Frontal cortex (tissue), 3 donors: ENCODE measurements at regions not wholly inside any gene's neighbourhood (a gene's known extent, or its start where the extent isn't known, plus 50 kb on each side); places are given as distances from the start of the nearest gene placed in this dataset.
"Not testable (repeated sequence)": the region's sequence is repeated elsewhere in the genome, so short reads cannot be mapped to it uniquely, and the experiment has no call there.

Source experiments
- DNase-seq, 2 donors: peaks; one replicate each; pipeline ENCODE4 v3.0.0; 2012; ENCODE audit warnings: low spot score in 2 of 2
- FAIRE-seq: peaks from 2 replicates; lab custom pipeline; 2012; peaks lifted over from hg19 to GRCh38; lab: Jason Lieb, UNC
- donor health status: control.
- donor health status: control.
- donor health status: control.

DNA sequence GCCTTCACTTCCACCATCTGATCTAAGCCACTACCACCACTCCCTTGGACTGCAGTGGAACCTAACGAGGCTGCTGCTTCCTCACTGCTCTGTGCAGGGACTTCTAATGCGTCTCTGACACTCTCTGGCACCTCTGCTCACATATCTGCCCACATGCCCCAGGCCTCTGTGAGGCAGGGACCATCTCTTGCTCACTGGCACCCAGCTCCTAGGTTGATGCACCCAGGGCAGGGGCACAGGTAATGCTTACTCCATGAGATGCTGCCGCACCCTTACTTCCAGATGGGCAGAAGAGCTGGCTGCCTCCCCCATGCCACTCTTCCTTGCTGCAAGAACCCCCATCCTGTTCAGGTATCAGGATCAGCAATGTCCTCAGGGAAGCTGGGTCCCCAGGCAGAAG is 294.0 kb upstream of the HS6ST1 start:
- FAIRE-seq: no peak
- no peak for DNase-seq

DNA sequence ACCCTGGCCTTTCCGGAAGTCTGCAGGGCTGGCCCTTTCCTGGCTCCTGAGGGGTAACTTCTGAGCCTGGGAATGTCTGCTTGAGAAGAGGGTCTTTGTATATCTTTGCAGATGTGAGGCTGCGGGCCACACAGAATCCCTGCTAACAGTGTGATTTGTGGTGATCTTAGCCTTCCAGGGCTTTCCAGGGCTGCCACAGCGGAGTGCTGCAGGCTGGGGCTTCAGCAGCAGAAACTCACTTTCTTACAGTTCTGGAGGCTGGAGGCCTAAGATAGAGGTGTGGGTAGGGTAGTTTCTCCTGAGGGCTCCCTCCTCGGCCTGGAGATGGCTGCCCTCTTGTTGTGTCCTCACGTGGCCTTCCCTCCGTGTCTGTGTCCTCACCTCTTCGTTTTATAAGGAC is 294.7 kb upstream of the HS6ST1 start:
- no peak for DNase-seq
- FAIRE-seq: no peak

DNA sequence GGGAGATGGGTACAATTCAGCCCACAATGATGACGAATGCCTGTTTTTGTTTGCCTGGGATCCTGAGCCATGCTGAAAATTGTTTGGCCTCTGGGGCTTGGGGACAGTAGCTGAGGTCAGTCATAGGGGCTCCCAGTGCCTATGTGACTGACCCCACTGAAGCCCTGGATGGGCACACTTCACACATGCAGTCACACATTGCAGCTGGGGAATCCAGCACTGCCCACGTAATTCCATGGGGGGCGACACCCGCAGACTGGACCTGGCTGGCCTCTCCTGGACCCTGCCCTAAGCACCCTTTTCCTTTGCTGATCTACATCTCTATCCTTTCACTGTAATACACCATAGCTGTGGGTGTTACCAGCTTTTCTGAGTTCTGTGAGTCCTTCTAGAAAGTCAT is 295.2 kb upstream of the HS6ST1 start:
- FAIRE-seq (no peak), DNase-seq (no peak)

DNA sequence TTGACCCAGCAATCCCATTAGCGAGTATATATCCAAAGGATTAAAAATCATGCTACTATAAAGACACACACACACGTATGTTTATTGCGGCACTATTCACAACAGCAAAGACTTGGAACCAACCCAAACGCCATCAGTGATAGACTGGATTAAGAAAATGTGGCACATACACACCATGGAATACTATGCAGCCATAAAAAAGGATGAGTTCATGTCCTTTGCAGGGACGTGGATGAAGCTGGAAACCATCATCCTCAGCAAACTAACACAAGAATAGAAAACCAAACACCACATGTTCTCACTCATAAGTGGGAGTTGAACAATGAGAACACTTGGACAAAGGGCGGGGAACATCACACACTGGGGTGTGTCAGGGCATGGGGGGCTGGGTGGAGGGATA is 296.2 kb upstream of the HS6ST1 start:
- DNase-seq, FAIRE-seq: not testable (repeated sequence)

DNA sequence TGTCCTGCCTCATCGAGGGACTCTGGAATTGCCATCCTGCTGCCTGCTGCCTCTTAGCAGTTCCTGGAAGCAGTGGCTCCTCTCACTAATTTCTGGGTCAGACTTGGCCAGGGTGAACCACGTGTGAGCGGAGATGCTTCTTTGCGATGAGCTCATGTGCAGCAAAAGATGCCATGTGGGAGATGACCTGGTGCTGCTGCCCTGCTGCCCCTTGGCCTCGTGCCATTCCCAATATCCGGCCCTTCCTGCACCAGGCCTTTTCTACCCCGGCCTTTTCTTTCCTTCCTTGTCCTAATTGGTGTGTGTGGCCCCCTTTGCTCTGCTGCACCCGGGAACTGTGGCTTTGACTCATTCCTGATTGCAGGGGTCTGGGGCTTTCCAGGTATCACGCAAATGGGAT is 296.9 kb upstream of the HS6ST1 start:
- DNase-seq: no peak
- no peak for FAIRE-seq

DNA sequence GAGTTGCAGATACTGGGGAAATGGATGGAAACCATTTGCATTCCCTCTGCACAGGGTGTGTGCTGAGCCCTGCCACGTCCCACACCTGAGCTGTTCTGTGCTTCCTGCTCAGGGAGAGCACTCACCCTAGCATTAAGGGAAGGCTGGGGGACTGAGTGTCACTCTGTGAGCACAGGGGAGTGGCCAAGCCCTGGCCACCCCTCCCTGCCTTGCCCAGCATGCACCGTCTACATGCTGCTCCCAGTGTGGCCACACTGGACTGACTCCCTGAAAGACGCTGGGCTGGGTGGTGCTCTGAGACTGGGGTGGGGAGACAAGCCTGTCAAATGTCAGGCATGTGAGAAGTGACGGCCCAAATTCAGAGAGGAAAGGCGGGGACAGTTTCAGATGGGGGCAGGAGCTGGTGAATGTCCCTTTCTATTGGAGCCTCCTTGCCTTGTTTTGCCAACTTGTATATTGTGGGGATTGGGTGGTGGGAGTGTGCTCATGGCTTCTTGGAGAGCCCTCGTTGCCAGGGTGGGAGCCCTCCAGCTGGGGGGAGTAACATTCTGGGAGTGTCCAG is 298.4 kb upstream of the HS6ST1 start:
- no peak for FAIRE-seq
- no peak for DNase-seq

DNA sequence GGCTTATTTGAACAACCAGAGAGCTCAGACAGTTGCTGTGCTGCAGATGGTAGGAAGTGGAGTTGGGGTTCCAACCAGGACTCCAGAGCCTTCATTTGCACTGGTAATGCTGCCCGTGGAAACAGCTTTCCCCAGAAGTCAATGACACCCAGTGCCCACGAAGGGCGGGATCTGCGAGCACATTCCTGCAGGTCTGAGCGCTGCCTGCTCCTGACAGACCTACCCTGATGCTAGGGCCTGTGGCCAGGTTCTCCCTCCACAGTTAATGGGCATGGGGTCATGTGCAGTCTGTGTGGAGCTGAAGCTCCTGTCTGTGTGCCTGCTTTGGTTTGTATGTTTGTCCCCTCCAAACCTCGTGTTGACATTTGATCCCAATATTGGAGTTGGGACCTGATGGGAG is 299.0 kb upstream of the HS6ST1 start:
- no peak for FAIRE-seq
- DNase-seq: no peak

DNA sequence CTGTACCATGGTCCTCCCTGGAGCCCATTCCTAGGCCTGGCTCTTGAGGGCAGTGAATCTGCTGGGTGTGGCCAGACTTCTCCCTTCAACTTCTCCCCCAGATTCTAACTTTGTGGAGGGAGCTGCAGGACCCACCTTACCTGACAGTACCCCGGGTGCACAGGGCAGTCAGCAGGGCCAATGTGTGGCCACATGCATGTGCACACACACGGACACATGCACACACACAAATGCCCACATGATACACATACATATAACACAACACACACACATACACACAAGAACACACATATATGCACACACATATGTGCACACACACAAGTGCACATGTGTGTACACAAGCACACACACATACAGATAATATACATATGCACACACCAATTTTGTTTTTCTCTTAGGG is 300.0 kb upstream of the HS6ST1 start:
- DNase-seq: no peak
- FAIRE-seq: no peak

DNA sequence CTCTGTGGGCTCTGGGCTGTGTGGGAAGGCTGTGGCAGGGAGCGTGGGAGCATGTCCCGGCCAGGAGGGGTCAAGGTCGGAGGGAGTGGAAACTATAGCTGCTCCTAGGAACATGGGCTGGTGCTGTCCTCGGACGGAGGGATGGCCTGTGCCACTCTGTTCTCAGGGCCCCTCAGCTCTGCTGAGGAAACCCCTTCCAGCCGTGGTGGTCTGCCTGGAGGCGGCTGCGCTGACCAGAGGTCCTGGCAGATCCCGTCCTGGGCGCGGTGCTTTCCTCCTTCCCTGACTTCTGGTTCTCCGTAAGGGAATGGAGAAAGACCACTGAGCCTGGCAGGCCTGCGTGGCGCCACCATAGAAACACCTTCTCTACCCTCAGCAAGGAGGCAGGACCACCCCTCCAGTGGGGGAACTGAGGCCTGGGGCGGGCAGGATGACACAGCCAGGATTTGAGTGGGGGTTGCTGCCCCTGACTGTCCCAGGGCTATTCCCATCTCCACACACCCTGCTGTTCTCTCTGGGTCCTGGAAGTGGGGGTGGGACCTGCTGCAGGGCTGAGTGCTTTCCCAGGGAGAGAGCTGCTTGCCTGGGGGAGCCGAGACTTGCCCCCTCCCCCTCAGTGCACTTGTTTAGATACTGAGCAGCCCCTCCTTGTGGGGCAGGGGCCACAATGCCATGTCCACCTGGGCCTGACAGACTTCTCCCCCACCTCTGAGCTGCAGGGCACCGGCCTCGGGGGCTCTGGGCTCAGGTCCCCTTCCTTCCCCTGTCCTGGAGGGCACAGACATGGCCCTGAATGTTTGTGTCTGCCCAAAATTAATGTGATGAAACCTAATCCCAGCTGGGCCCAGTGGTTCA is 301.0 kb upstream of the HS6ST1 start:
- no peak for DNase-seq
- FAIRE-seq: no peak

DNA sequence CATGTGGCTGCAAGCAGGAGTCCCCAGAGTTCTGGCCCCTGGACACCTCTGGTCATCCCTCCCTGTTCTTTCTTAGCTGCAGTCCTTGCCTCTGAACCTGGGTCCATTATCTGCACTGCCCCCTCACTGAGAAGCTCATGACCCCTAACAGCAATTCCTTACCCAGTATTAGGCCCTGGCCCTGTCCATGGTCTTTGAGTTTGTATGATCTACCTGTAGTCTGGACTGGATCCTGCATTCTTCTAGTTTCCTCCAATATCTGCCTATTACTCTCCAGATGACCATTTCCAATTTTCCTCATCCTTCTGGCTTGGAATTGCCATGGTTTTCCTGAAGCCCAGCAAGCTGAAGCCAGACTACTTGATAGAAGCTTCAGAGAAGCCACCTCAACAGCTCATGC is 302.4 kb upstream of the HS6ST1 start:
- FAIRE-seq (no peak), DNase-seq (no peak)

DNA sequence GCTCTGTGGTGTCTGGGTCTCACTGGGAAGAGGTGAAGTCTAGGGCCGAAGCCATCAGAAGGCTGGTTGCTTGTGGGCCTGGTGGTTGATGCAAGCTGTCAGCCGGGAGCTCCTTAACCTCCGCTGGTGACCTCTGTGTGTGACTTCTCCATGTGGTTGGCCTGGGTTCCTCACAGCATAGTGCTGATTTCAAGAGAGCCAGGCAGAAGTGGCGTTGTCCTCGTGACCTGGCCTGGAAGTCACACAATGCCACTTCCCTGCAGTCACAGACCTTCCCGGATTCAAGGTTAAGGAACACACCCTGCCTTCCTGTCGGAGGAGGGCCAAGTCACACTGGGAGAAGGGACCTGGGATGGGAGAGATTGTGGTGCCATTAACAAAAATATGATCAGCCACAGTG is 303.7 kb upstream of the HS6ST1 start:
- no peak for FAIRE-seq
- DNase-seq: no peak

DNA sequence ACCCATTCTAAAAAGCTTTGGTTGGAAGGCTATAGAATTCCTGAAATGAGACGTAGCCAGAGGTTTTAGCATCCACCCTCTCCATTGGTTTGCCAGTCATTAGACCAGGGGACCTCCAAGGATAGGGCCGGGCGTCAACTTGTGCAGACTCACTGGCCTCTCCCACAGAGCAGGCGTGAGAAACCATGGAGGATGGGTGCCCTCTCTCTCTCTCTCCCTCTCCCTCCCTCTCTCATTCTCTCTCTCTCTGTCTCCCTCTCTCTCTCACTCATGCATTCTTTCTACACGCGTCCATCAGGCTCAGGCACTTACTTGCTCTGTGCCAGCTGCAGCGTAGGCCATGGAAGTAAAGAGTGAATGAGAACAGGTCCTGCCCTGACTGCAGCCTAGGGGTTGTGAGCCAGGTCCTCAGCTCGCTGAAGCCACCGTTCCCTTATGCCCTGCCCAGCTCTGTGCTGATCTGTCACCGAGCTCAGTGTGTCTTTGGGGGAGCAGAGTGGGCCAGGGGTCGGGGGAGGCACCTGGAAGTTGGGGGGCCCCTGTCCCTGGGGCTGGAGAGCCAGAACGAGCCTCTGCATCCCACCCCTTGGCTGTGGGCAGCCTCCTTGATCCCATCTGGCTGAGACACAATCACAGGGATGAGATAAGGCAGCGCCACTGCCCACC is 304.4 kb upstream of the HS6ST1 start:
- DNase-seq (no peak), FAIRE-seq (no peak)

DNA sequence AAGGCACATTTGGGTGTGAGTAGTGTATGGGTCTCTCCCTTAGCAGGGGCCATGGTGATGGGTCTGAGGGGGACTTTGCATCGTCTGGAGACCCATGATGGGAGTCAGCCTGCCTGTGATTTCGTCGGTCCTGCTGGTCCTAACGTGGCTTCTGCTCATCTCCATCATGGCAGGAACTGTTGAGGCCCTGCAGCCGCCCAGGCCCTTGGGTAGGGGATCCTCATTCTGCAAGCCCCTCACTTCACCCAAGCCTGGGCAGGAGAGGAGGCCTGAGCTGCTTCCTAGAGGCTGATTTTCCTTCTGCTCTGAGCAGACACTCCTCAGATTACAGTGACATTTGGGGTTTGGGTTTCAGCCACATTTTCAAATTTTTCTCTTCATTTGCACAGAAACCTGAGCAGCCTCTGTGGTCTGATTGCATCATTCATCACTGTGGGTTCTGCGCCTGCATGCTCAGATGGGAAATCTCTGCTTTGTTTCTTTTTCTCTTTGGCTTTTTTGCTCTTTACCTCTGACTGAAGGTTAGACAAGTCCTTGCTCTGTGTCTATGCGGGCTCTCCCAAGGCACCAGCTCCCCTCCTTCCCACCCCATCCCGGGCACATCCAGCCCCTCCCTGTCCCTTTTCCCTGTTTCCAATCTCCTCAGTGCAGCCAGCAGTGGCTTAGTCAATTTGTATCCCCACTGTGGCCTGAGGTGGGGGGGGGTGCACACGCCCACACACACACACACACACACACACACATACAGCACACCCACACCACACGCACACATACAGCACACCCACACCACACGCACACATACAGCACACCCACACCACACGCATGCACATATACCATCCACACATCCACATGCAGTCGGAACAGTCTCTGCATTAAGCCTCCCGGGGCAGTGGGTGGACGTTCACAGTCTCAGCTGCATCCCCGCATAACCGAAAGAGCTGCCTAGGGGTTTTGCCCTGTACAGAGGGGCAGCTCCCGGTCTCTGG is 305.4 kb upstream of the HS6ST1 start:
- FAIRE-seq: no peak
- DNase-seq: peak in 1 of 2 donors; percentile 45

DNA sequence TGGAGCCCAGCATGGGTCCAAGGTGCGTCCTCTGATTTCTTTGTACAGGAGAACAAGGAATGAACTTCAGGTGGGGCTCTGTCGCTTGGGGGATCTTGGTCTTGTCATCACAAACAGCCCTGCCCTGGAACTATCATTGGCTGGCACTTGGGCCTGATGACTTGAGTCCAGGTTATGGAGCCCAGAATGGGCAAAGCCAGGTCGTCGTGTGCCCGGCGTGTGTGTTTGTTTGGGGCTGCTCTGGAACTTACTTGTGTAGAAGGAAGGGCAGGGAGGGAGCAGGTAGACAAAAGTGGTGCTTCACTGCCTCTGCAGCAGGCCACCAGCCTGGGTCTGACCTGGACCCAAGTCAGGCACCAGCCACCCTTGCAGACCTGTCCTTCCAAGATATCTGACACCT is 306.3 kb upstream of the HS6ST1 start:
- DNase-seq: no peak

DNA sequence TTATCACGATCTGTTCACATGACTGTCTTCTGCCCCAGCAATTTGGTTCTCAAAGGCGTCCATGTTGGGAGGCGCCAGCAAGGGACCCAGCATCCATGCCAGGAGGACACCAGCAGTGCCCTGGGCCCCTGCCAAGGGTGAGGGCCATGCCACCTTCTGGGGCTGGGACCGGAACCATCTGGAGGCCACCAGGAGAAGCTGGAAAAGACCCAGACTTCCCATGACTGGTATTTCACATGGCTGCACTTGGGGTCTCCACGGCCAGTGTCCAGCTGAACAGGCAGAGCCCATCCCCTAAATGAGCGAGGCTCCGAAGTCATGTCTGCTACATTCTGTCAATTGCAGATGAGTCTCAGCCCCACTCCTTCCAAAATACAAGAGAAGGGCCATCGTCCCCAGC is 306.8 kb upstream of the HS6ST1 start:
- no peak for DNase-seq
- no peak for FAIRE-seq

More for the DNA sequence above, 306.3 kb upstream of the HS6ST1 start:
- FAIRE-seq: no peak

DNA sequence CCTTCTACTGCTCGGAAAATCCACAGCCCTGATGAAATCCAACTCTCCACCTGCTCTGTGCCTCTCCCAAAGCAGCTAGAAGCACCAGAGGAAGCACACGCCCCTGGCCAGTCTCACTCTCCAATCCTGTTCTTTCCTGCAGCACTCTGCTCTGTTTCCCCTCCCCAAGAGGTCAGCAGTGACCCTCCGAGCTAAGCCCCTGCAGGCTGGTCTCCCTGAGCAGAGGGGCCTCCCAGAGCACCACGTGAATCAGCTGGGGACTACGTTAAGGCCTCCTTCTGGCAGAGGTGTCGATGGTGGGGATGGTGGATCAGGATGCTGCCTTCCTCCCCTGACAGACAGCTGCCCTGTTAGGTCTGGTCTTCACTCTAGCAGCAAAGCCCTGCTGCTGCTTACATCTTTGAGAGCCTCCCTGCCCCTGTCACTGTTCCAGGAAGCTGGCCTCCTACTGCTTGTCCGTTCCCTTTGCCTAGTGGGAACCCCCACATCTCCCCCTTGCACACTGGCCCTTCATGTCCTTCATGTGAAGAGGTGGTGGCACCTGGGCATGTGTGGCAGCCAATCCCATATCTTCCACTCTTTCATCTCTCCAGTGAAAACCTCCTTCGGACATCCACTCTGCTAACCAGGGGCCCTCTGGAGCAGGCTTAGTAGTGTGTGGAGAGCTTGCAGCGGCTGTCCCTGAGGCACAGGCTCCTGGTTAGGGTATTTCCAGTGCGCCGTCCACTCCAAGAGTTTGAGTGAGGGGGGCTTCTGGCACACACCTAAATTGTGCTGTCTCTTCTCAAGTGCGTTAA is 307.5 kb upstream of the HS6ST1 start:
- DNase-seq: no peak
- FAIRE-seq: no peak

DNA sequence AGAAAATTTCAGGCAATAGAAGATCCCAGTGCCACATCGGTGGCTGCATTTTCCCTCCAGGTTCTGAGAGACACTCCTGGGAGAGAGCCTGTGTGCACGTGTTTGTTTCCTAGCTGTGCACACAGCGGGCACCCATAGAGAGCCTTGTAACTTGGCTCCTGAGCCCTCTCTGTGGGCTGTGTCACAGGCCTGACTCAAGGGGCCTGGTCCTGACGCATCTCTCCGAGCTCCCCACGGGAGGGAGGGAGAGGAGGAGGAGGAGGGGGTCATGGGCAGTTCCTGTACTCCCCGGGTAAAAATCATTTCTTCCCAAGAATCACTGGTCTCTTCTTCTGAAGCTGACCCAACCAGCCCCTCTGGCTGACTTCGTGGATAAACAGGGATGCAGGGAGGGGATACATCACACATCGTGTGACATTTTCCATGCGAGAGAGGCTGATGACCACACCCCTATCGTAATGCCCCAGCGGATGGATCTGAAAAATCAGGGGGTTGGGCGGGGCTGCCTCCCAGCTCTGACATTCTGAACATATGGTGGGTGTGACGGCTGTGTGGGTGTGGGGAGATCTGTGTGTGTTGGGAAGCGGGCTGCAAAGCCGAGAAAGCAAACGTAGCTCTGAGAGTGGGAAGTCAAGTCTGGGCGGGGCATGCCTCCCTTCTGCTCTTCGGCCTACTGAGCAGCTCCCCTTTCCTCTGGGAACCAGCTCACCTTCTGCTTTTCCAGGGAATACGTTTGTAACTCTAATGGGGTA is 308.3 kb upstream of the HS6ST1 start:
- DNase-seq (no peak), FAIRE-seq (no peak)

DNA sequence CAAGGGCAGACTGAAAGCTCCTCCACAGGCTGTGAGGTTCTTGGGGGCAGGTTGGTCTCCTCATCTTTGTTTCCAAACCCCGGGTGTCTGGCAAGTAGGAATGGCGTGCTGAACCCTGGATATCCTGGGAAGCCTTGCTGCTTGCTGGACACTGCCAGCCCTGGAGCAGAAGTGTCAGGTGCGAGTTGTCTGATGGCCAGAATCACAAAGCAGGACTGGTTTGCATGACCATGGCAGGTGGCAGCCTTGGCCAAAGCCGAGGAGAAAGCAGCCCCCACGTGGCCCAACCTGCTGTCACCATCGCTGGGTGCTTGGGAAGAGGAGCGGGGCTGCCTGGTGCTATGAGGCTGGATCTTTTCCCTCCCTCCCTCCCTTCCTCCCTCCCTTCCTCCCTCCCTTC is 309.5 kb upstream of the HS6ST1 start:
- DNase-seq: no peak
- no peak for FAIRE-seq

DNA sequence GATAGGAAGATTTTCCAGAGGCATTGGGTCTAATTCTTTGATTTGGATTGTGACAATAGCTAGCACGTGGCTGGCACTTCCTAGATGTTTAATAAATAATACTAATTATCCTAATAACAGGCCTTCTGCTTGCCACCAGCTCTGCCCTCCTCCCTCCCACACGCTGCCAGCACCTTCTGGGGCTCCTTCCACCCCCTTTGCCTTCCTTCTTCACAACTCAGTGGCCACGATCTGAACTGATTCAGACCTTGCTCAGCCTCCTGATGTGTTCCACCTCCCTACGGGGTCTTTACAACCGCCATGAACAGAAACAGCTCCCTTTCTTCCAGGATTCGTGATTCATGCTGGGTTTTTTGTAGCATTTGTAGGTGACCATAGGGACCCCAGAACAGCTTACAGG is 310.3 kb upstream of the HS6ST1 start:
- FAIRE-seq (no peak), DNase-seq (no peak)
